GM12801 (cell line): ENCODE measurements at regions not wholly inside any gene's neighbourhood (a gene's known extent, or its start where the extent isn't known, plus 50 kb on each side); places are given as distances from the start of the nearest gene placed in this dataset.

ENCODE experiments used
- TF ChIP-seq, protein P1 (sequence below): IDR thresholded peaks from one replicate; pipeline ENCODE4 v1.5.1; 2011; ENCODE audit warnings: control low read depth; ENCODE audit not compliant: insufficient read length; ENCODE audit errors: extremely low read depth

DNA sequence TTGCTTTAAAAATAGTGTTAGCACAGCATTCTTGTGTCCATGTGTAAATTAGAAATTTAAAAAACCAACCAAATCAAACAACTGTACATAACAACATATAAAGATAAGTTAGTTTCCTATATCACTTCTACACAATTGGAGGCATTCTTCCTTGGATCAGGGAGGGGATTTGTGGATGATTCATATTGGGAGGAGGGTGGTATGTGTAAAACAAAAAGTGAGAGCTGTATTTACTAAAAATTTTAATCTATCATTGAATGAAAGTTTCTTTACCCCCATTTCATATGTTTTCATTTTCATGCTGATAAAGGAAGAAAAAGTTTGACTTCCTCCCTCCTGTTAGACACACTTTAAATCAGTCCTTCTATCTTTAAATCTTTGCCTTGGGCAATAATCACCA, 325.0 kb downstream of the SATB1 start:
- TF ChIP-seq, protein P1, sequence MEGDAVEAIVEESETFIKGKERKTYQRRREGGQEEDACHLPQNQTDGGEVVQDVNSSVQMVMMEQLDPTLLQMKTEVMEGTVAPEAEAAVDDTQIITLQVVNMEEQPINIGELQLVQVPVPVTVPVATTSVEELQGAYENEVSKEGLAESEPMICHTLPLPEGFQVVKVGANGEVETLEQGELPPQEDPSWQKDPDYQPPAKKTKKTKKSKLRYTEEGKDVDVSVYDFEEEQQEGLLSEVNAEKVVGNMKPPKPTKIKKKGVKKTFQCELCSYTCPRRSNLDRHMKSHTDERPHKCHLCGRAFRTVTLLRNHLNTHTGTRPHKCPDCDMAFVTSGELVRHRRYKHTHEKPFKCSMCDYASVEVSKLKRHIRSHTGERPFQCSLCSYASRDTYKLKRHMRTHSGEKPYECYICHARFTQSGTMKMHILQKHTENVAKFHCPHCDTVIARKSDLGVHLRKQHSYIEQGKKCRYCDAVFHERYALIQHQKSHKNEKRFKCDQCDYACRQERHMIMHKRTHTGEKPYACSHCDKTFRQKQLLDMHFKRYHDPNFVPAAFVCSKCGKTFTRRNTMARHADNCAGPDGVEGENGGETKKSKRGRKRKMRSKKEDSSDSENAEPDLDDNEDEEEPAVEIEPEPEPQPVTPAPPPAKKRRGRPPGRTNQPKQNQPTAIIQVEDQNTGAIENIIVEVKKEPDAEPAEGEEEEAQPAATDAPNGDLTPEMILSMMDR: no peak

DNA sequence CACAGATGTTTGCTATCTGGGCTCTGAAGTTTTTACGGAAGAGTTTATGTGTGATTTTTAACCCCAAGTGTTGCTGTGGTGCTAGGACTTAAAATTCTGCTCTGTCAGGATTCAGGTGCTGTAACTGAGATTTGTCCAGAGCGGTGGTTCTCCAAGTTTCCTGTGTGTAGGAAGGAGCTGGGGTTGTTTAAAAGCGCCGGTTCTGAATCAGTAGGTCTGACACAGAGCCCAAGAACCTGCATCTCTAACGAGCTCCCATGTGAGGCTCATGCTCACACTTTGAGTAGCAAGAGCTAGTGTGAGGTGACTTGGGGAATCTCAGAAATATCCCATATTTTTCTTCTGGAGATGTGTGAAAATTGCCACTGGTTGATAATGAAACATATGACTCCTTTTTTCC, 325.5 kb downstream of the SATB1 start:
- TF ChIP-seq, protein P1: no peak

DNA sequence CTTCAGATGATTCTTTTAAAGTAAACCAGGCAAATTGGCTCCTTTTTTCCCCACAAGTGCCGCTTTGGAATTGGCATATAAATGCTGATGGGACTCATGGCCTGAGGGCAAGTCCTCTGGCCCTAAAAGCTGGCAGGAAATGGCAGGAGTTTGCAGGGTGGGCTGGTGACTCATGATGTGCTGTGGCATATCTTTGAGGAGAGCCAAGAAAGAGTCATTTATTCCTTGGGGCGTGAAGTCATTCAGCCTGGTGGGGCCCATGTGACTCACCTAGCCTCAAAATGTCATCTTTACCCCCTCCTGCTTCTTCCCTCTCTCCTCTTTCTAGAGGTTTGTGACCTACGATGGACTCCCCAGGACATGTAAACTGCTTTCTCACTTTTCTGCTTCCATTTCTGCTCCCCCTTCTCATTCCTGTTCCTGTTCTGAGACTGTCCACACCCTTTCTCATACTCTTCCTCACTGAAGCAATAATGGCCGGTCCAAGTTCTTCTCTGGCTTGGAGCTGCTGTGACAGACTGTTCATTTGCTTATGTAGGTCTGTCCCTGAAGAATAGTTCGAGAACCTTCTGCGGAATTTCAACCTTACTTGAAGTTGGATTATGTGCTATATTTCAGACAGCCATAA, 326.1 kb downstream of the SATB1 start:
- TF ChIP-seq, protein P1: no peak

DNA sequence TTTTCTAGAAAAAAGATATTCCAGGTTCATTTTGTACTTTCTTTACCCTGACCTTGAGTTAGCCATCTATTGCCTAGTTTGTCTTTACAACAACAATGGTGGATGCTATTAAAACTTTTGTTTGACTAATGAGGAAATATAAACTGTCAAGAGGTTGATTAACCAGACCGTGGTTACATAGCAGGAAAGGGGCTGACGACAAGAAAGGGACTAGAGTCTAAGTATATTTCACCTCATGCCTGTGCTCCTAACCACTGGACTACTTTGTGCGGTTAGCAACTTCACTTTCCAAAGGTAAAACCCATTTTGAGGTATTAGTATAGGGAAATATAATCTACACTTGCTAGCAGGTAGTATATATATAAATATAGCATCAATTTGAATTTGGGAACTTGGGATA, 327.1 kb downstream of the SATB1 start:
- TF ChIP-seq, protein P1: no peak

DNA sequence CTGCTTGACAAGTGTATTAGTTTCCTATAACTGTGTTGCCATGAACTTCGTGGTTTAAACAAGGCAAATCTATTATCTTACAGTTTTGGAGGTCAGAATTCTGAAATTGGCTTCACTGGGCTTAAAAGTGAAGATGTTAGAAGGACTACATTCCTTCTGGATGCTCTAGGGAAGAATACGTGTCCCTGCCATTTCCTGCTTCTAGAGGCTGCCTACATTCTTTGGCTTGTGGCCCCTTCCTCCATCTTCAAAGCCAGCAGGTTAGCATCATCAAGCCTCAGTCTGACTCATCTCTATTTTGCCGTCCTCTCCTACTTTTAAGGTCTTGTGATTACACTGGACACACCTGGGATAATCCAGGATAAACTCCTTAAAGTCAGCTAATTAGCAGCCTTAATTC, 327.7 kb downstream of the SATB1 start:
- TF ChIP-seq, protein P1: no peak

DNA sequence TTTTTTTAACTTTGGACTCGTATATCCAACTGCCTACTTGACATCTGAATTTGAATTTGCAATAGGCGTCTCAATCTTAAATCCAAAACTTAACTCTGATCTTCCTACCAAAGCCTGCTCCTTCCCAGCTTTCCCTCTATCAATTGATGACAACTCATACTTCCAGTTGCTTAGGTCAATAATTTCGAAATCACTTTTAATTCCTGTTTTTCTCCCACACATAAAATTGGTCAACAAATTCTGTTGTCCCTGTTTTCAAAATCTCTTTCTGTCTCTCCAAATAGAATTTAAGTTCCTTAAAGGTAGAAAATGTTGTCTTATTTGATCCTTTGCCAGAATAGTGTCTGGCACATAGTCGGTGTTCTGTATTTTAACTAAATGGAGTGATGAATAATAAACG, 332.4 kb downstream of the SATB1 start:
- TF ChIP-seq, protein P1: no peak

DNA sequence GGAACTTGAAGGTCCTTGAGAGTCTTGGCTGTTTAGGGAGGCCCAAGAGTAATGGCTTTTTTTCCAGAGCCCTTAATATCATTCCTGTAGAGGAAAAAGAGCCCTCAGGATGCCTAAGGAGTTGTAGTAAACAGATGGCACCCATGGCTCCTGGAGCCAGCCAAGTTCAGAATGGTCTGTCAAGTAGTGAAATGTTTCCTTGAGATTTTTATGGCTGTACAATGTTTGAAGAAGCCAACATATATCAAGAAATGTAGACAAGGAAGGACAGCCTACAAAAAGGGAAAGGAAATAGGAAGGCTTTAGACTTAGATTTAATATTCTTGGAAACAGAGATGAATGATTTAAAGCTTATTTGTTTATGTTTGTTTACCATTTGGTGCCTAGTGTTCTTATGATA, 334.8 kb downstream of the SATB1 start:
- TF ChIP-seq, protein P1: no peak
